Esophagus squamous epithelium (tissue), 4 donors: ENCODE measurements at regions not wholly inside any gene's neighbourhood (a gene's known extent, or its start where the extent isn't known, plus 50 kb on each side); places are given as distances from the start of the nearest gene placed in this dataset.

ENCODE experiments used
- CTCF ChIP-seq, 6 experiments: fragments of 450-650 bp in 4 of 6; fragments of 200-600 bp in 2 of 6; sonication (generic) in 2 of 6; IDR thresholded peaks; one replicate each; pipeline ENCODE4 v1.5.1; 2016 to 2019; ENCODE audit warnings: antibody characterized with exemption in 6 of 6, mild to moderate bottlenecking in 4 of 6, moderate library complexity in 4 of 6
- POLR2A ChIP-seq, 4 donors: fragments of 450-650 bp; IDR thresholded peaks; one replicate each; pipeline ENCODE4 v1.6.1; 2017; ENCODE audit warnings: antibody characterized with exemption in 4 of 4, mild to moderate bottlenecking in 4 of 4, moderate library complexity in 3 of 4

- TF ChIP-seq CTCF (IDR thresholded peaks at IDR 0.05) (no peak), POLR2A (IDR thresholded peaks at IDR 0.05) (no peak)
Measured at GRCh38 chr17:34456121-34456520, 93.1 kb upstream of the CCL1 start.
